SJSA1 (cell line): ENCODE measurements at regions not wholly inside any gene's neighbourhood (a gene's known extent, or its start where the extent isn't known, plus 50 kb on each side); places are given as distances from the start of the nearest gene placed in this dataset.
"Not testable (repeated sequence)": the region's sequence is repeated elsewhere in the genome, so short reads cannot be mapped to it uniquely, and the experiment has no call there.

Experiments used
- DNase-seq, 2 experiments: peaks; one replicate each; pipeline ENCODE4 v3.0.0-alpha.2; 2015 to 2020; ENCODE audit warnings: low spot score in 2 of 2, low read depth in 1 of 2
- H3K27ac ChIP-seq: fragments of 250-450 bp; sonication (Bioruptor Pico); 2 replicates; pipeline ENCODE4 v1.5.1; 2020; ENCODE audit warnings: mild to moderate bottlenecking, moderate library complexity
- H3K27me3 ChIP-seq: fragments of 250-450 bp; sonication (Bioruptor Pico); replicated peaks from 2 replicates; pipeline ENCODE4 v1.5.1; 2020; ENCODE audit warnings: mild to moderate bottlenecking, moderate library complexity
- H3K36me3 ChIP-seq: fragments of 250-450 bp; sonication (Bioruptor Pico); 2 replicates; pipeline ENCODE4 v1.5.1; 2020; ENCODE audit warnings: mild to moderate bottlenecking
- H3K4me1 ChIP-seq: fragments of 250-450 bp; sonication (Bioruptor Pico); replicated peaks from 2 replicates; pipeline ENCODE4 v1.6.1; 2021; ENCODE audit warnings: mild to moderate bottlenecking
- H3K4me3 ChIP-seq: fragments of 250-450 bp; sonication (Bioruptor Pico); 2 replicates; pipeline ENCODE4 v1.5.1; 2020; ENCODE audit warnings: mild to moderate bottlenecking
- H3K9me3 ChIP-seq: fragments of 250-450 bp; sonication (Bioruptor Pico); replicated peaks from 2 replicates; pipeline ENCODE4 v1.5.1; 2020; ENCODE audit warnings: mild to moderate bottlenecking

DNA sequence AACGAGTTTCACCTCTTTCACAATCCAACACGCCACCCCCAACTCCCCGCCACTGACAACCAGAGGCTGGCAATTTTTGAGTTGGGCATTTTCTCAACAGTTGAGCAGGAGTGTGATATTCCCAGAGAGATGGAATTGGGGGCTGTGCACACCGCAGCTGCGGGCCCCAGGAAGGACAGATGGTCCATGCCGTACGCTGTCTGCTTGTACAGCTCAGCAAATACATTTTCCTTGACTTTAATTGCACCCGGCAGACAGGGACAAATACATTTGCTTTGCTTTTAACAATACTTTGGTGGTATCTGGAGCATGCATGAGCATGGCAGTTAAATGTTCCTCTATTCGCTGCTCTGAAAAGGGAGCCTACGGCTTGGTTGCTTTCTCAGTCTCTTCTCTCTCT lies 354.2 kb upstream of the DPP6 start:
- H3K36me3 ChIP-seq: no peaks in the 10 kb centered on the region
- no peak for DNase-seq
- H3K9me3 ChIP-seq: peaks cover 6% of the 10 kb centered on the region
- H3K27ac ChIP-seq: no peak overlapping the region
- no peak overlapping the region for H3K4me3 ChIP-seq
- H3K4me1 ChIP-seq: no peaks in the 10 kb centered on the region
- no peaks in the 10 kb centered on the region for H3K27me3 ChIP-seq

GRCh38 chr7:153701678-153702077 lies 350.5 kb upstream of the DPP6 start:
- Histone ChIP-seq H3K4me3 (no peak overlapping the region), H3K36me3 (no peaks in the 10 kb centered on the region), H3K27ac (no peak overlapping the region), H3K4me1 (no peaks in the 10 kb centered on the region), H3K9me3 (peaks cover 6% of the 10 kb centered on the region), H3K27me3 (no peaks in the 10 kb centered on the region)
- DNase-seq: no peak

- DNase-seq, H3K27me3 ChIP-seq, H3K36me3 ChIP-seq, H3K4me3 ChIP-seq, H3K27ac ChIP-seq, H3K4me1 ChIP-seq, H3K9me3 ChIP-seq: not testable (repeated sequence)
These were observed 328.3 kb upstream of the DPP6 start for GRCh38 chr7:153723892-153724291.

DNA sequence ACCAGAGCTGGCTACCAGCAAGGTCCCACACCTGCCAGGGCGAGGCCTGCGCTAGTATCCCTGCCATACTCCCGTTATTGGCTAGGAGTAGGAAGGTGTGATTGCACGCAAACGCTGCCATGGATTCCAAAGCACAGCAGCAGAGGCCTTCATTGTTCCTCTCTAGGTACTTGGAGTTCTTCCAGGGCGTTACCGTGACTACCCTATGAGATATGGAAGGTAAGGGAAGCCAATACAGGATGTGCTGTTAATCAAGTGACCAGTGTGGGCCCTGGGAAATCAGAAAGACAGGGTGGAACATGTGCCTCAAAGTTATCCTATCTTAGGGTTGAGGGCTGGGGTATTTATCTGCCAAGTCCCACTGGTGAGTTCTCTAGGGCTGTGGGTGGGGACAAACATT lies 320.7 kb upstream of the DPP6 start:
- DNase-seq, H3K36me3 ChIP-seq, H3K27me3 ChIP-seq, H3K9me3 ChIP-seq, H3K4me3 ChIP-seq, H3K27ac ChIP-seq, H3K4me1 ChIP-seq: not testable (repeated sequence)

DNA sequence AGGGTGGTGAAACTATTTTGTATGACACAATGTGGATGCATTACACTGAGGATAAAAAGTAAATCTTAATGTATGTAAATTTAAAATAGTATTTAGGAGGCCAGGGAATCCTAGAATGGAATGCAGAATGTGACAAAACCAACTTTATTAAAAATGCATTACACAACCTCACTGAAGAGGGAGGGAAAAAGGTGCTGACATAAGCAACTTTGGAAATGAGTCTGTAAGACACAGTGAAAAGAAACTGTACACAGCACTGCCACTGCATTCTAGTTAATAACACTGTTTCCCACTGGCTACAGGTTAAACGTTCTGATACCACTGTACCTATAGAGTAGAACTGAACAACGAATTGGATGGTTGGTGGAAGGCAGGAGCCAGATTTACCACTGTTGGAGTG lies 308.8 kb upstream of the DPP6 start:
- H3K36me3 ChIP-seq, H3K27me3 ChIP-seq, DNase-seq: not testable (repeated sequence)

GRCh38 chr7:153747969-153748368 lies 304.2 kb upstream of the DPP6 start:
- H3K36me3 ChIP-seq, H3K27ac ChIP-seq, H3K4me3 ChIP-seq, H3K4me1 ChIP-seq, H3K9me3 ChIP-seq, DNase-seq, H3K27me3 ChIP-seq: not testable (repeated sequence)

More for the DNA sequence above, 308.8 kb upstream of the DPP6 start:
- H3K4me3 ChIP-seq, H3K27ac ChIP-seq, H3K4me1 ChIP-seq, H3K9me3 ChIP-seq: not testable (repeated sequence)

- not testable (repeated sequence) for H3K27me3 ChIP-seq, H3K9me3 ChIP-seq, H3K4me1 ChIP-seq, DNase-seq, H3K36me3 ChIP-seq, H3K4me3 ChIP-seq, H3K27ac ChIP-seq
These were observed 303.3 kb upstream of the DPP6 start for GRCh38 chr7:153748885-153749284.

GRCh38 chr7:153765869-153766268 lies 286.3 kb upstream of the DPP6 start:
- not testable (repeated sequence) for H3K4me3 ChIP-seq, H3K36me3 ChIP-seq, DNase-seq, H3K27ac ChIP-seq, H3K27me3 ChIP-seq, H3K9me3 ChIP-seq, H3K4me1 ChIP-seq

- not testable (repeated sequence) for H3K27ac ChIP-seq, H3K36me3 ChIP-seq, H3K27me3 ChIP-seq, DNase-seq, H3K4me3 ChIP-seq, H3K9me3 ChIP-seq, H3K4me1 ChIP-seq
These were observed 285.3 kb upstream of the DPP6 start for GRCh38 chr7:153766926-153767325.

GRCh38 chr7:153772966-153773365 lies 279.2 kb upstream of the DPP6 start:
- H3K9me3 ChIP-seq: no peaks in the 10 kb centered on the region
- no peaks in the 10 kb centered on the region for H3K4me1 ChIP-seq
- DNase-seq: no peak
- no peak overlapping the region for H3K4me3 ChIP-seq
- no peaks in the 10 kb centered on the region for H3K36me3 ChIP-seq
- H3K27ac ChIP-seq: no peak overlapping the region
- no peaks in the 10 kb centered on the region for H3K27me3 ChIP-seq

- not testable (repeated sequence) for H3K27ac ChIP-seq, H3K4me1 ChIP-seq, H3K4me3 ChIP-seq, DNase-seq, H3K27me3 ChIP-seq, H3K36me3 ChIP-seq, H3K9me3 ChIP-seq
These were observed 275.3 kb upstream of the DPP6 start for GRCh38 chr7:153776940-153777339.

DNA sequence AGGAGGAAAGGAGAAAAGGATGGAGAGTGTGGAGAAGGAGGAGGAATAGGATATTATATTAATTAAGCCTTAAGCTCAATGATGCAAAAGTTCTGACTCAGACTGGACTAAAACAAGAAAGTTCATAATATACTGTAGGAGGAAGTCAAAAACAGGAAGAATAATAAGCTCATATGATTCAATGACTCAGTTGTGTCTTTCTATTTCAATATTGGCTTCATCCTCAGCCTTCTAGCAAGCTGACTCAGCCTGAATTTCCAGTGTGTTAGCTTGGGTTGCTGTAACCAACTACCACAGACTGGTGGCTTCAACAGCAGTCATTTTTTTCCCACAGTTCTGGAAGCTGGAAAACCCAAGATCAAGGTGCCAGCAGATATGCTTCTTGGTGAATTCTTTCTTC lies 254.8 kb upstream of the DPP6 start:
- not testable (repeated sequence) for H3K27me3 ChIP-seq, H3K27ac ChIP-seq, H3K36me3 ChIP-seq, H3K4me3 ChIP-seq, H3K9me3 ChIP-seq, H3K4me1 ChIP-seq, DNase-seq

- Histone ChIP-seq H3K9me3 (no peaks in the 10 kb centered on the region), H3K36me3 (no peaks in the 10 kb centered on the region), H3K27ac (no peak overlapping the region), H3K4me1 (no peaks in the 10 kb centered on the region), H3K4me3 (no peak overlapping the region), H3K27me3 (no peaks in the 10 kb centered on the region)
- DNase-seq: no peak
These were observed 244.1 kb upstream of the DPP6 start for GRCh38 chr7:153808117-153808516.

DNA sequence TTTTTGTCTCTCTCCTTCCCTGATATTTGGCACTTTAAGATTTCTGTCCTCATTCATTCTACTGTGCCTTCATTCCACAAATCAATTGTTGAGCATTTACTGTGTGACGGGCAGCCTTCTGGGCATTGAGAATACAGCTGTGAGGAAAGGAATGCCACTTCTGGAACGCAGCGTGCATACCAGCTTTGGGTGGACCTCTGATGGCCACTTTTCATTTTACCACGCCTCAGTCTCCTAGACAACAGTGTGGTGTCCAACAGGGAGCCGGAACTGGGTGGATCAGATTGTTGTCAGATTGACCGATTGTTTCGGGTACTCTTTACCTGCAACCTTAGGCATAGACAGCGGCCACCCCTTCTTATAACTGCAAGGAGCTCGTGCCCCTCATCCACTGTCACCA lies 222.7 kb upstream of the DPP6 start:
- no peaks in the 10 kb centered on the region for H3K27me3 ChIP-seq
- H3K9me3 ChIP-seq: no peaks in the 10 kb centered on the region
- no peak for DNase-seq
- H3K4me3 ChIP-seq: no peak overlapping the region
- no peak overlapping the region for H3K27ac ChIP-seq
- no peaks in the 10 kb centered on the region for H3K36me3 ChIP-seq
- H3K4me1 ChIP-seq: no peaks in the 10 kb centered on the region

GRCh38 chr7:153832160-153832559 lies 220.0 kb upstream of the DPP6 start:
- no peaks in the 10 kb centered on the region for H3K4me1 ChIP-seq
- no peak for DNase-seq
- no peak overlapping the region for H3K27ac ChIP-seq
- H3K36me3 ChIP-seq: no peaks in the 10 kb centered on the region
- H3K4me3 ChIP-seq: no peak overlapping the region
- no peaks in the 10 kb centered on the region for H3K9me3 ChIP-seq
- H3K27me3 ChIP-seq: no peaks in the 10 kb centered on the region
